B cell (primary cell): ENCODE measurements at regions not wholly inside any gene's neighbourhood (a gene's known extent, or its start where the extent isn't known, plus 50 kb on each side); places are given as distances from the start of the nearest gene placed in this dataset.

Source experiments
- EZH2 ChIP-seq: IDR thresholded peaks from 2 replicates; pipeline ENCODE4 v1.6.1; 2012; ENCODE audit warnings: borderline replicate concordance, low read depth, mild to moderate bottlenecking, moderate library complexity, low read length; ENCODE audit not compliant: insufficient read depth, poor library complexity, severe bottlenecking
- TF ChIP-seq, protein P1 (sequence below): fragments of 200-600 bp; IDR thresholded peaks from one replicate; pipeline ENCODE4 v1.8.0; 2022; ENCODE audit warnings: antibody characterized with exemption, mild to moderate bottlenecking

DNA sequence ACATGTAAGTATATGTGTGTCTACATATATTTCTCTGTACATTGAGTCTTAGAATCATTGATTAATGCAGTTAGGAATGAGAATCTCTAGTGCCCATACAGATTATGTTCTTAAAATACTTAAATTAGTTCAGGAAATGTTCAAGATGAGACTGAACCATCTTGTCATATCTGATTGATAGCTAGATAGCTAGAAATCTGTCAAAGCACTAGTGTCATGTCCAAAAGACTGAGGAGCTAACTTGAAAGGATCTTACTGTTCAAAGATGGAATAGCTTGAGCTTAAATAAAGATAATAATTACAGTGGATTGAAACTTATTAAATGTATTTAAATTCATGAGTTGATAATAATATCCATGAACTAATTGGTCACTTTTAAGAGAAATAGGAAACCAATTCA, 191.7 kb upstream of the TCF21 start:
- TF ChIP-seq, protein P1, sequence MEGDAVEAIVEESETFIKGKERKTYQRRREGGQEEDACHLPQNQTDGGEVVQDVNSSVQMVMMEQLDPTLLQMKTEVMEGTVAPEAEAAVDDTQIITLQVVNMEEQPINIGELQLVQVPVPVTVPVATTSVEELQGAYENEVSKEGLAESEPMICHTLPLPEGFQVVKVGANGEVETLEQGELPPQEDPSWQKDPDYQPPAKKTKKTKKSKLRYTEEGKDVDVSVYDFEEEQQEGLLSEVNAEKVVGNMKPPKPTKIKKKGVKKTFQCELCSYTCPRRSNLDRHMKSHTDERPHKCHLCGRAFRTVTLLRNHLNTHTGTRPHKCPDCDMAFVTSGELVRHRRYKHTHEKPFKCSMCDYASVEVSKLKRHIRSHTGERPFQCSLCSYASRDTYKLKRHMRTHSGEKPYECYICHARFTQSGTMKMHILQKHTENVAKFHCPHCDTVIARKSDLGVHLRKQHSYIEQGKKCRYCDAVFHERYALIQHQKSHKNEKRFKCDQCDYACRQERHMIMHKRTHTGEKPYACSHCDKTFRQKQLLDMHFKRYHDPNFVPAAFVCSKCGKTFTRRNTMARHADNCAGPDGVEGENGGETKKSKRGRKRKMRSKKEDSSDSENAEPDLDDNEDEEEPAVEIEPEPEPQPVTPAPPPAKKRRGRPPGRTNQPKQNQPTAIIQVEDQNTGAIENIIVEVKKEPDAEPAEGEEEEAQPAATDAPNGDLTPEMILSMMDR: no peak
- no peak for TF ChIP-seq EZH2
